GM19025 (cell line): ENCODE measurements at regions not wholly inside any gene's neighbourhood (a gene's known extent, or its start where the extent isn't known, plus 50 kb on each side); places are given as distances from the start of the nearest gene placed in this dataset.

Experiments used
- ATAC-seq: cut with Tn5 transposase; IDR thresholded peaks from one replicate; pipeline ENCODE4 v1.9.1; 2021; ENCODE audit warnings: mild to moderate bottlenecking, low read depth, moderate library complexity; ENCODE audit not compliant: unreplicated experiment

DNA sequence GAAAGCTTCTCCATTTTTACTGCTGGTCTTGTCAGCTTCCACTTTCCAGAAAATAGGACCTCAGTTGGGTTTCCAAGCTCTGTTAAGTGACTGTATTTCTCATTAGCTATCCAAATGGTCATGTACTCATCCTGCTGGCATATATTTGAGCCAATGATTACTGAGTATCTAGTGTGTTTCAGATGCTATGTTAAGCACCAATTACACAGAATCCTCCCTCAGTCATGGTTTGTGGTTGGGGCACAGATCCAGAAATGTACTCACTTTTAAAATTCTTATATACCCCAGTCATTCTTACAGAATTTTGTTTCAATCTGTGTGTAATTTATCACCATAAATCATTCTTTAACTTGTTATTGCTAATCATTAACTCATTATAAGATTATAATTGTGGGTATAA is 362.3 kb upstream of the MTPN start:
- no peak for ATAC-seq

GRCh38 chr7:136336932-136337331 is 359.8 kb upstream of the MTPN start:
- ATAC-seq = no peak

- ATAC-seq = no peak
These were observed 356.5 kb upstream of the MTPN start for GRCh38 chr7:136333636-136334035.

DNA sequence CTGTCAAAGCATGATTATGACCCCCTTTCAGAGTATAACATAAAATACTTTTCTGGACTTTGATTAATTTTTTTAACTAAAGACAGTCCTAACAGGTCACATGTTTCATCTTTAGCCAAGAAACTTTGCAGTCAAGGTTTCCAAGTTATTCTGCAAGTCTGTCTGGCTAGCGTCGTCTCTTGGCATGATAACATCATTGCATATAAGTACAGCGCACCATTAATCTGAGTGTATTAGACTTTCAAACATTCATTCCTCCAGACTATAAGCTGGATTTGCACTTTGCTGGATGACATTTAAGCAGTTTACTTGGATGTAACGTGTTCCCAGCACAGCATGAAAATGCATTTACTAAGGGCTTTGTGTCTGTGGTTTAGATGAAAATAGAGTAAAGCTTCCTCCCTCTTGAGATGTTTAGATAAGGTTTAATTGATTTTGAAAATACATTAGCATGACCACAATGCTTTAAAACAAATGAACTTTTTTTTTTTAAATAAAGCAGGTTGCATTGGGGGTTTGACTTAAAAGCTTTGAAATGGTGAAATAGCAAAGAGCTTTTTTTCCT is 349.0 kb upstream of the MTPN start:
- no peak for ATAC-seq

- ATAC-seq = no peak
These were observed 348.4 kb upstream of the MTPN start for GRCh38 chr7:136325578-136325977.

GRCh38 chr7:136325027-136325426 is 347.9 kb upstream of the MTPN start:
- ATAC-seq = no peak

DNA sequence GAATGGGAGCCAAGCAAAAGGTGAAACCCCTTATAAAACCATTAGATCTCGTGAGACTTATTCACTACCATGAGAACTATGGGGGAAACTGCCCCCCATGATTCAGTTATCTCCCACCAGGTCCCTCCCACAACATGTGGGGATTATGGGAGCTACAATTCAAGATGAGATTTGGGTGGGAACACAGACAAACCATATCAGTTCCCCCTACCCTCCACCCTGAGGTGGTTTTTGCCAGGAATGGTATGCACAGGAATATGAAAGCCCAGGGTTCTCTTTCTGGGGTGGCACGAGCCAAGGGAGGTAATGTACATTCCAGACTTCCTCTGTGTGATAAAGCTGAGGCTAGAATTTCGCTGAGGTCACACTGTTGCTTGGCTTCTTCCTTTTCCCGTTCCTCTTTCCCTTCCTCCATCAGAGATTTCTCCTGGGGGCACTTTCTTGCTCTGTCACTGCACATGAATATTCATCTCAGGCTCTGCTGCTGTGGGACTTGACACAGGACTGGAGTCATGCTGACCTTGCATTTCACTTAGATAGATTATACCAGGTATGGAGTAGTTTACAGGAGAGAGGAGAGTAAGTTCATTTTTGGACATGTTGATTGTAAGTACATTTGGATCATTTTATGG is 347.0 kb upstream of the MTPN start:
- ATAC-seq = no peak

GRCh38 chr7:136312592-136312991 is 335.4 kb upstream of the MTPN start:
- ATAC-seq = no peak

DNA sequence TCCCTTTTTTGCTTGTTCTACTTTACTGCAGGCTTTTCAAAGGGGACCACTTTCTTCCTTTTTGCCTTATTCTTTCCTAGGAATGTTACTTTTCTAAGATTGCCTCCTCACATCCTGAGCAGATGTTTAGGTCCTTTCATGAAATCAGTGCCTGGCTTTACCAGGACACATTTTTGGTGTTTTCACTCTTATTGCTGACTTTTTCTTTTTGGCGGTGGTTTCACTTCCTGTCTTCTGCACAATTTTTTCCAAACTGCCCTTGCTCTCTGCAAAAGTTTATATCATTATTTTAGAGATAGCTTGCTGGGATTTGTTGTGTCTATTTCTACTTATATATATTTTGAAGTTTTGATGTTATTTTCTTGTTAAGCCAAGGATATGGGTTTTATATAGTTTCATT is 332.2 kb upstream of the MTPN start:
- ATAC-seq = no peak

DNA sequence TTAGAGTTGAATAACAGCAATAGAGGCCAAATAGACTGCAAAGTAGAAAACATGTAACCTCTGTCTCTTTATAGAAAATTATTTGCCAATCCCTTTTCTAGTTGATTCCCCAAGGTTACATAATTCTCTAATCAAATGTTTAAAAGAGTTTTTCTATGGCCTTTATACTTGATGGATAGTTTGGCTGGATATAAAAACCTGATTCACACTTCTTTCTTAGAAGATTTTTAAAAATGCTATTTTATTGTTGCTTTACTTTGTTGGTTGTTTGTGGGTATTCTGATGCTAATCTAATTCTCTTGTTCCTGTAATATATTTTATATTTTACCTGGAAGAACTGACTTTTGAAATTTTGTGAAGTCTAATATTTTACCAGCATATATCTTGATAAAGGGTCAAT is 331.1 kb upstream of the MTPN start:
- no peak for ATAC-seq

GRCh38 chr7:136303162-136303561 is 326.0 kb upstream of the MTPN start:
- no peak for ATAC-seq

DNA sequence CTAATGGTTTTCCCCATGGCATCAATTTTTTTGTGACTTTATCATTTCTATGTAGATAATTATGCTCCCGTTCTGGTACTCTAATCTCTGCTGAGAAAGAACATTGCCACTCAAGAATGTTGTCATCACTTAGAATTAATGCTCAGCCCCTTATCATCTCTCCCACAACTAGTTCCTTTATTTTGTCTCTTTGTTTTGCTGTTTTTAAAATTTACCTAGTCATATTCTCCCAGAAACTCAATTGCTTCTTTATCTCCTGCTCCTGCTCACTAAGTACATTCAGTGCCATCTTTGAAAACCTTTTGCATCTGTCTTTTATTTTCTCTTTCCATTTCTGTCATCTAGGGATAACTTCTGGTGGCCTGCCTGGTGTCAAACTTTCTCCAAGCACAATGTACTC is 324.9 kb upstream of the MTPN start:
- no peak for ATAC-seq

- ATAC-seq = no peak
These were observed 317.8 kb upstream of the MTPN start for GRCh38 chr7:136294977-136295376.

- ATAC-seq = peak; percentile 4
These were observed 316.8 kb upstream of the MTPN start for GRCh38 chr7:136293841-136294391.

DNA sequence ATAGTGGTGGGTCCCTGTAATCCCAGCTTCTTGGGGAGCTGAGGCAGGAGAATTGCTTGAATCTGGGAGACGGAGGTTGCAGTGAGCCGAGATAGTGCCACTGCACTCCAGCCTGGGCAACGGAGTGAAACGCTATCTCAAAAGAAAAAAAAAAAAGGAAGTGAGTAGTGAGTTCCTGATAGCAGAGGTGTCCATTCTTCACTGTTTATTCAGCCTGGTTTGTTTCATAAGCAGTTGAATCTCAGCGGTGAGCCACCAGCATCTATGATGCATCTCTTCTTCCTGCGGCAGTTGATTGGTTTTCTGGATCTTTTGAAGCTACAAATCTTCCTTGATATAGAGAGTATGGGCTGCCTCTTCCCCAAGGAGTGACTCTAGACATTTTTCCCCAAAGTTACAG is 316.1 kb upstream of the MTPN start:
- ATAC-seq = peak; percentile 76

GRCh38 chr7:136292365-136292764 is 315.2 kb upstream of the MTPN start:
- no peak for ATAC-seq

DNA sequence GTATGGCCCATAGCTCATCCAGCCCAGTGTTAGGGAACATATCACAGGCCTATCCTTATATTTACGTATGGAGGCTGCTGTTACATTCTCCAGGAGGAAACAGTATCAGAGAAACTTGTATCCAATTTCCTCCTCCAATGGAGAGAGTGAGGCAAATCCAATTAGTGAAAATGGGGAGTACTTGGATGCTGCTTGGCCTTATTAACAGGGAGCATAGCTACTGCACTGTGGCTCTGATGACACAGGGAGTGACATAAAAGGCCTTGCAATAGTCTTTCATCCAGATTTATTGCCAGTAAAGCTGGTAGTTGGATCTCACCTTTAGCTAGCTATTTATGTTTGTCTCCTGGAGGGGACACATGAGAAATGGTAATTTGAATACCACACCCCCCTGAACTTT is 313.2 kb upstream of the MTPN start:
- no peak for ATAC-seq

DNA sequence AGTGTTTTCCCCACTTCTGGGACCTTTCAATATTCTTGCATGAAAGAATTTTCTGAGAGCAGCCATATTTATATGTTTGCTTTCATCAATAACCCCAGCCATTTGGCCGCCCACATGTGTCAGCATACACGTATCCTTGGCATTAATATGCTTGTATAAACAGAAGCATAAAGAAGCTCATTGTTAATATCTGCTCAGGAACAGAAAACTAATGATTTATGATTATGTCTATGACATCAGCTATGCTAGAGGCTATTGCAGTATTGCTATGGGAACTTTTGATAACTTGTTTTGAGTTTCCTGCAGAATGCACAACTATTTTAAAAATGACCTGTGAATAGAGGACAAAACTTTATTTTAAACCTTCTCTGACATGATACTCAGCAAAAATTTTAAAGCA is 300.9 kb upstream of the MTPN start:
- ATAC-seq = no peak

GRCh38 chr7:136275794-136276193 is 298.6 kb upstream of the MTPN start:
- ATAC-seq = no peak

GRCh38 chr7:136274636-136275345 is 297.6 kb upstream of the MTPN start:
- no peak for ATAC-seq

DNA sequence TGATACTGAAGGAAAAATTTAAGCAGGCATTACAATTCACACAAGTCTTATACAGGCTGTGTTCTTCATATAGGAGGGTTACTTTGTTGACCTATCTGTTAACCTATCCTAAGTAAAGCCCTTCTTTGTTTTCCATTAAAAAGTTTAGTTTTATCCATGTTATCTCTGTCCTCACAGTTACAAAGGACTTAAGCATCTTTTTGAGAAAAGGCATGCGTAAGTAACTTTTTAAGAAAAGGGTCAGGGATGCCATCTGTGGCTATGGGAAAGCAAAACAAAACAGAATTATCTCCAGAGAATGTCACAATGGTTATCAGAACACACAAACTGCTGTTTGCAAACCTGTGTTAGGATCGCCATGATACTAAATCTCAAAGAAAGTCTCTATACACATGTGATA is 295.8 kb upstream of the MTPN start:
- ATAC-seq = no peak

DNA sequence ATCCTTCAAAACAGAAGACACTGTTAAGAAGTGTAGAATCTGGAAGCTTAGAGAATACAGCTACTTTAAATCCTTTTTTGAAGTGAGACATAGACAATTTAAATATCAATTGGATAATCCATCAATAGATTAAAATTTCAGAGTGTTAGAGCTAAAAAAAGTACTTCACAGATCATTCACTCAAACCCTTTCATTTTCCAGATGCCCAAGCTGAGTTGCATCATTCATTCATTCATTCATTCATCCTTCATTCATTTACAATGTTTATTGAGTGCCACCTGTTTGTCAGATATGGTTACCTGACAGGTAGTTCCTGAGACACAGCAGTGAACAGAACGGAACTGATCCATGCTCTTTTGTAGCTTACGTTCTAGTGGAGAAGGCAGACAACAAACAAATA is 290.7 kb upstream of the MTPN start:
- ATAC-seq = no peak
